Mammary epithelial cell (primary cell): ENCODE measurements at regions not wholly inside any gene's neighbourhood (a gene's known extent, or its start where the extent isn't known, plus 50 kb on each side); places are given as distances from the start of the nearest gene placed in this dataset.

ENCODE experiments used
- EZH2 ChIP-seq: IDR thresholded peaks from 2 replicates; pipeline ENCODE4 v1.6.1; 2012; ENCODE audit warnings: low read length, inconsistent platforms, borderline replicate concordance
- TF ChIP-seq, protein P1 (sequence below), 2 donors: IDR thresholded peaks in 1 of 2; conservative IDR thresholded peaks in 1 of 2; 2 replicates each; pipeline ENCODE4 v1.5.1; 2011 to 2012; ENCODE audit warnings: inconsistent platforms in 2 of 2, low read length in 2 of 2, mild to moderate bottlenecking in 2 of 2, control low read depth in 1 of 2, low read depth in 1 of 2; ENCODE audit not compliant: insufficient read depth in 1 of 2; ENCODE audit errors: extremely low read depth in 1 of 2

GRCh38 chr20:57064836-57065235 is 201.6 kb downstream of the BMP7 start:
- TF ChIP-seq, protein P1, sequence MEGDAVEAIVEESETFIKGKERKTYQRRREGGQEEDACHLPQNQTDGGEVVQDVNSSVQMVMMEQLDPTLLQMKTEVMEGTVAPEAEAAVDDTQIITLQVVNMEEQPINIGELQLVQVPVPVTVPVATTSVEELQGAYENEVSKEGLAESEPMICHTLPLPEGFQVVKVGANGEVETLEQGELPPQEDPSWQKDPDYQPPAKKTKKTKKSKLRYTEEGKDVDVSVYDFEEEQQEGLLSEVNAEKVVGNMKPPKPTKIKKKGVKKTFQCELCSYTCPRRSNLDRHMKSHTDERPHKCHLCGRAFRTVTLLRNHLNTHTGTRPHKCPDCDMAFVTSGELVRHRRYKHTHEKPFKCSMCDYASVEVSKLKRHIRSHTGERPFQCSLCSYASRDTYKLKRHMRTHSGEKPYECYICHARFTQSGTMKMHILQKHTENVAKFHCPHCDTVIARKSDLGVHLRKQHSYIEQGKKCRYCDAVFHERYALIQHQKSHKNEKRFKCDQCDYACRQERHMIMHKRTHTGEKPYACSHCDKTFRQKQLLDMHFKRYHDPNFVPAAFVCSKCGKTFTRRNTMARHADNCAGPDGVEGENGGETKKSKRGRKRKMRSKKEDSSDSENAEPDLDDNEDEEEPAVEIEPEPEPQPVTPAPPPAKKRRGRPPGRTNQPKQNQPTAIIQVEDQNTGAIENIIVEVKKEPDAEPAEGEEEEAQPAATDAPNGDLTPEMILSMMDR (conservative IDR thresholded peaks at IDR 0.05 in 1 of 2, IDR thresholded peaks at IDR 0.05 in 1 of 2; ENCODE audit: extremely low read depth in 1 of 2, insufficient read depth in 1 of 2, low read depth in 1 of 2, low read length in 2 of 2): no peak
- no peak for TF ChIP-seq EZH2
